Activated T-helper 17 cell treated with anti-CD3 and anti-CD28 coated beads, Interleukin-2, amount 50 U/mL, for 72 hours (primary cell): ENCODE measurements at regions not wholly inside any gene's neighbourhood (a gene's known extent, or its start where the extent isn't known, plus 50 kb on each side); places are given as distances from the start of the nearest gene placed in this dataset.
"Not testable (repeated sequence)": the region's sequence is repeated elsewhere in the genome, so short reads cannot be mapped to it uniquely, and the experiment has no call there.

Experiments used
- ATAC-seq: fragments of 150-1000 bp; cut with Tn5 transposase; replicated peaks from 2 replicates; pipeline ENCODE4 v1.10.0; 2021; ENCODE audit warnings: mild to moderate bottlenecking, moderate library complexity
- H3K27ac Mint-ChIP-seq: one replicate; pipeline ENCODE4 v1.8.0; 2022; ENCODE audit warnings: mixed read lengths
- H3K27me3 Mint-ChIP-seq: one replicate; pipeline ENCODE4 v1.8.0; 2022; ENCODE audit warnings: mixed read lengths
- H3K36me3 Mint-ChIP-seq: one replicate; pipeline ENCODE4 v1.8.0; 2022; ENCODE audit warnings: low read depth, mild to moderate bottlenecking, mixed read lengths
- H3K4me1 Mint-ChIP-seq: one replicate; pipeline ENCODE4 v1.8.0; 2022; ENCODE audit warnings: mixed read lengths
- H3K4me3 Mint-ChIP-seq: one replicate; pipeline ENCODE4 v1.8.0; 2022; ENCODE audit warnings: mild to moderate bottlenecking, mixed read lengths
- H3K9me3 Mint-ChIP-seq: one replicate; pipeline ENCODE4 v1.8.0; 2022; ENCODE audit warnings: mixed read lengths

DNA sequence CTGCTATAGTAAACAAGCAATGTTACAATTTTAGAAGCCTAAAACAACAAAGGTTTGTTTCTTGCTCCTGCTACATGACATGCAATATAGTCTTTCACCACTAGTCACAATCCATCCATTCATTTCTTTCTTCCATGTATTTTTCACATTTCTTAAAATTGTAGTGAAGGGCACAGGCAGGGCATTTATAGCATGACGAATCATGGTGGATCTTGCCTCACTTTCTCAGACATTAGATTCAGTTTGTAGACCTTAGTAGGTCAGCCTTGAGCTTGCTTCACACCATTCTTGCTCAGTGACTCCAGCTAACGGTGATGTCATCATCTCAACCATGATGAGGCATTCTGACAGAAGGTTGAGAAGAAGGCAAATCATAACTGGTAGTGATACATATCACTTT is 546.8 kb downstream of the TBL1XR1 start:
- Mint-ChIP-seq H3K4me3 (no peak overlapping the region), H3K4me1 (no peaks in the 10 kb centered on the region), H3K27ac (no peak overlapping the region), H3K27me3 (peaks cover 4% of the 10 kb centered on the region), H3K9me3 (no peaks in the 10 kb centered on the region), H3K36me3 (no peaks in the 10 kb centered on the region)
- no peak for ATAC-seq

DNA sequence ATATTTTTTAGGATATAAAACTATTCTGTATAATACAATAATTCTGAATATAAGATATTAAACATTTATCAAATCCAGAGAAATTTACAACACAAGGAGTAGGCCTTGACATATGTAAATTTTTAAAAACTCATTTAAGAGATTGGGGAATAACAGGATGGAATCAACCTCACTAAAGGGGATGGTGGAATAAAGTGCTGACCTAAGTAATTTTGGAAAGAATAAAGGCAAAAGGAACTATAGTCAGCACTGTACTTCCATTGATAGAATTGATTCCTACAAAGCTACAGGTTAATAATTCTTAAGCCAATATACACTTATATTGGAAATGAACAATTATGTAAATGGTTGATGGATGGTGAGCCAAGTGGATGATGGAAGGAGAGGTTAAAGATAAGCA is 549.3 kb downstream of the TBL1XR1 start:
- Mint-ChIP-seq H3K27ac (no peak overlapping the region), H3K9me3 (no peaks in the 10 kb centered on the region), H3K27me3 (no peaks in the 10 kb centered on the region), H3K4me1 (no peaks in the 10 kb centered on the region), H3K4me3 (no peak overlapping the region), H3K36me3 (no peaks in the 10 kb centered on the region)
- ATAC-seq = no peak

DNA sequence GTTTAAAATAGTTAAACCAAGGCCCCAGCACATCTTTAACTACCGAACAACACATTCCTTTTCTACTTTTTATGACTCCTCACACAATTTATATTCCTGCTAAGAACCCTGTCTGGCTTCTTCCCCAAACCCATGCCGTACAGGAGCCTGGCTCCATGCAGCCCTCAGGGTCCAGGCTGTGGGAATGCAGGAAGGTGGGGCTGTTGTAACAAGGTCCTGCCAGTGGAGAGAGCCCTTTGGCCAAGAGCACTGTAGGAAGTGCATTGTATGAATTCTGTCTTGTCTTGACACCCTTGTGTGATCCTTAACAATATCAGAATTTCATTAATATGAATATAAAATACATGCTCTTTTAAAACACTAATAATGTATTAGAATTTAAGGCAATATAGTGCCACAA is 563.8 kb downstream of the TBL1XR1 start:
- Mint-ChIP-seq H3K4me1 (no peaks in the 10 kb centered on the region), H3K9me3 (no peaks in the 10 kb centered on the region), H3K27ac (no peak overlapping the region), H3K36me3 (no peaks in the 10 kb centered on the region), H3K27me3 (no peaks in the 10 kb centered on the region), H3K4me3 (no peak overlapping the region)
- ATAC-seq = no peak

DNA sequence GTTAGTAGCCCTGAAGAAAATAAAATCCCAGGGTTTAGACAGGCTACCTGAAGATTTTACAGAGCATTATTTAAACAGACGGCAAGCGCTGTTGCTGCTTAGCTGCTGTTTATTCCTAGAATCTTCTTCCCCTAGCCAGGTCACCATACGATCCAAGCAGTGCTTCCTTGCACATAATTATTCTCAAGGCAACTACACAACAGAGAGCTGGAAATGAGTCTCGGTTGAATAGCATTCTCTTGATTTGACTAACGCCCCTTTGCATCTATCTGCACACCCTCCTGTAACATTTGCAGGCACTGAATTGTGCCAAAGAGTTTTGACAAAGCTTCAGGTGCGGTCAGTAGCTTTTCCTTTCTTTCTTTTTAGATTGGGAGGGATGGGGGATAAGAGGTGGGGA is 564.4 kb downstream of the TBL1XR1 start:
- Mint-ChIP-seq H3K4me1 (no peaks in the 10 kb centered on the region), H3K27ac (no peak overlapping the region), H3K9me3 (no peaks in the 10 kb centered on the region), H3K4me3 (no peak overlapping the region), H3K27me3 (no peaks in the 10 kb centered on the region), H3K36me3 (no peaks in the 10 kb centered on the region)
- no peak for ATAC-seq

DNA sequence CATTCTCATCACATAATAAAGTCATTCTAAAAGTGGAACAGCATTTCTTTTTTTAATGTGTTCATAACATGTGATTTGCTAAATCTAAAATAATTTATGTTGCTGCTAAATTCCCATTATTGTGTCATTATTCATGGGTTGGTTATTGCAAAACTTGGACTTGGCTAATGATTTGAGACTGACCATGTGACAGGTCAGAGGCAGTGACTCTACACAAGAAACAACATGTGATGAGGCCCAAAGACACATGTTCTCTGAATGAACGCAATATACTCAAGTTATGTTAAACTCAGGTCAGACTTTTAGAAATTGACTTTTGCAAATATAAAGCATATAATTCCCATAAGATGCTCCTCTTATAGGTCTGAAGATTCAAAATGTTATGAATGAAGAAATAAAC is 566.1 kb downstream of the TBL1XR1 start:
- no peak overlapping the region for H3K27ac Mint-ChIP-seq
- H3K27me3 Mint-ChIP-seq = no peaks in the 10 kb centered on the region
- no peak overlapping the region for H3K4me3 Mint-ChIP-seq
- H3K36me3 Mint-ChIP-seq = no peaks in the 10 kb centered on the region
- H3K4me1 Mint-ChIP-seq = no peaks in the 10 kb centered on the region
- H3K9me3 Mint-ChIP-seq = no peaks in the 10 kb centered on the region
- ATAC-seq = no peak

DNA sequence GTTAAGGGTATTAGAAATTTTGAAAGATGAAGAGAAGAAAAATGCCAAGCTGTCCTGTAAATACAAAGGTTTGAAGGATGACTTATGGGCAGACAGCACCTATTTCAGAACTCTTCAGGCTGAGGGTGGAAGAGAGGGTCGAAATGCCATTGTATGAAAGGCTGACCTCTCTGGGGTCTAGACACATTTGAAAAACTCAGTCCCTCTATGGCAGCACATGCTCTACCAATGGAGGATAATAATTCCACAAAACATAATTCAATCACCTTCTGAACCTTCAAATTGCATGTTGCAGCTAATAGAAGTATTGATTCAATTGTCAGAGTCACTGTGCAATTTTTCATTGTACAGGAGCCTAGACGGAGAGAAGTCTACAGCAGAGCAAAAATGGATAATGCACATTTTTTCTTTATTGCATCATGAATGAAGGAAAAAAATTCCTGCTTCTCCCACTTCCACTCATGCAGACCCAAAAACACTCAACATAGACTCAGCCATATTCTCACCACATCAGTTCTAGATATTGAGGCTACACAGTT is 569.1 kb downstream of the TBL1XR1 start:
- ATAC-seq = no peak
- no peaks in the 10 kb centered on the region for H3K9me3 Mint-ChIP-seq
- H3K4me3 Mint-ChIP-seq = no peak overlapping the region
- no peaks in the 10 kb centered on the region for H3K36me3 Mint-ChIP-seq
- H3K4me1 Mint-ChIP-seq = no peaks in the 10 kb centered on the region
- H3K27me3 Mint-ChIP-seq = no peaks in the 10 kb centered on the region
- no peak overlapping the region for H3K27ac Mint-ChIP-seq

DNA sequence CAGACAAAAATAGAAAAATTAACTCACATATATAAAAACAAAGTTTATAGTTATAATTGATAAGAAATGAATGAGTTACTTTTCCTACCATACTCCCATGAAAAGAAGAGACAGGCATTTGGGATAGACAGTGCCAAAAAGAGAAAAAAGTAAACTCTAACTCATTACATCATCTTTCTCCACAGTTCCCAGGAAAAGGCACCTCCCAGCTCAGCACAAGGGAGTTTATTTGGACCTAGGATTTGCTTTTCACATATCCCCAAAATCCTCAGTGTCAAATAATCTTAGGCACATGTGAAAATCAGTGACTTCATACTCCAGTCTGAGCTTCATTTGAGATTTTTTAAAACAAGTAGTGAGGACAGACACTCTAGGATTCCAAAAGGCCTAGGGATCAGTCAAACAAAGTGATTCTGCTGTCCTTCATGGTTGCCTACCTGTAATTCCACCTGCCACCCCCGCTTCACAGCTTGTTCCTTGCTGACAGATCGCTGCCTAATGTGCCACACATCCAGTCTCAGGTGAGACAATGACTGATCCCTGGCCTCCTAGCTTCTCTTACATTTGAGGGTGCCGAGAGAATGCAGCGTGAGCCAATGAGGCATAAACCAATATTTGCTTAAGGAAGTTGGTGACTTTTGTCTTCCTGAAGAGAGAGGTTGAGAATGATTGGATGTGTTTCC is 573.7 kb downstream of the TBL1XR1 start:
- ATAC-seq = no peak
- Mint-ChIP-seq H3K9me3 (no peaks in the 10 kb centered on the region), H3K4me3 (no peak overlapping the region), H3K4me1 (no peaks in the 10 kb centered on the region), H3K27ac (no peak overlapping the region), H3K27me3 (peaks cover 4% of the 10 kb centered on the region), H3K36me3 (no peaks in the 10 kb centered on the region)

DNA sequence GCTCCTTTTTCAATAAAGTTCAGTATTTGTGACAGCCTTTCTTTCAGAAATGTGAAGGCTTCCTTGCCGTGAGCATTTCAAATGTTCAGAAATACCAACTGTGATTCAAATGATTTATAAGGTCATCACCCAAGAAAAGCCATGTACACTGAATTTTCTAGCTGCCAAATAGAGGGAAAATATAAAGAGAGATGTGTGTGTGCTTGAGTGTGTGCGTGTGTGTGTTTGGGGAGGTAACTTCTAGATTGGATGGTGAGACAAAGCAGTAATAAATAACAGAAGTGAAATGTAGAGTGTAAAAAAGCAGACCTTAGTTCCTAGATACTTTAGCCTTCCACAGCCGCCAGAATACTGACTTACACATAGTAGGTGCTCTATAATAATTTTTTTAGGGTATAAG is 577.4 kb downstream of the TBL1XR1 start:
- Mint-ChIP-seq H3K9me3 (no peaks in the 10 kb centered on the region), H3K4me1 (no peaks in the 10 kb centered on the region), H3K27me3 (peaks cover 4% of the 10 kb centered on the region), H3K4me3 (no peak overlapping the region), H3K27ac (no peak overlapping the region), H3K36me3 (no peaks in the 10 kb centered on the region)
- ATAC-seq = no peak

DNA sequence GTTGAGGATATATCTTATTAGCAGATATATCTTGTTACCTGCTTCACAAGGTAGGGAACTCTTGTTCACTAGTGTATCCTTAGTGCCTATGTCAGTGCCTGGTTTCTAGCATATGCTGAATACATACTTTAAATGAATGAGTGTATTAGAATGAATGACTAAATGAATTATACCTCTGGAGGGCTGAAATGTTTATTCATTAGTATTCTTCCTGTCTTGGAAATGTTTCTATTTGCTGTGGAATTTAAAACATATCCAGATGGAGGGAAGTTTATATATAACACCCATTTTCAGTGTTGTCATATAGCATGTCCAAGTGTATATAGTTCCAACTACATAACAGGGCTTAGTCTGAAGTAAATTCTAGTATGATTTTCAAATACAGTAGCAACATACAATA is 581.5 kb downstream of the TBL1XR1 start:
- Mint-ChIP-seq H3K4me1 (no peaks in the 10 kb centered on the region), H3K27me3 (peaks cover 4% of the 10 kb centered on the region), H3K9me3 (no peaks in the 10 kb centered on the region), H3K27ac (no peak overlapping the region), H3K4me3 (no peak overlapping the region), H3K36me3 (no peaks in the 10 kb centered on the region)
- ATAC-seq = no peak

DNA sequence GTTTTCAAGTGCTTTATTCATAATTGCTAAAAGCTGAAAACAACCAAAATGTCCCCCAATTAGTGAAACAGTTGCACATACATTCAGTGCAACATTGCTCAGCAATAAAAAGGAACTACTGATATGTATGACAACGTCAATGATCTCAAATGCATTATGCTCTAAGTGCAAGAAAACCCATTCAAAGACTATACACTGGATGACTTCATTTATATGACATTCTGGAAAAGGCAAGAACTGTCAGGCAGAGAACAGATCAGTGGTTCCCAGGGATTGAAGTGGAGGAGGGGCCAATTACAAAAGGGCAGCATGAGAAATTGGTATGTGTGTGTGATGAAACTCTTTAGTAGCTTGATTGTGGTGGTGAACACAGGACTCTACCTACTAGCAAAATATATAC is 585.6 kb downstream of the TBL1XR1 start:
- peaks cover 3% of the 10 kb centered on the region for H3K27me3 Mint-ChIP-seq
- ATAC-seq = no peak
- no peaks in the 10 kb centered on the region for H3K36me3 Mint-ChIP-seq
- H3K27ac Mint-ChIP-seq = no peak overlapping the region
- peaks cover 10% of the 10 kb centered on the region for H3K9me3 Mint-ChIP-seq
- H3K4me3 Mint-ChIP-seq = no peak overlapping the region
- H3K4me1 Mint-ChIP-seq = no peaks in the 10 kb centered on the region

DNA sequence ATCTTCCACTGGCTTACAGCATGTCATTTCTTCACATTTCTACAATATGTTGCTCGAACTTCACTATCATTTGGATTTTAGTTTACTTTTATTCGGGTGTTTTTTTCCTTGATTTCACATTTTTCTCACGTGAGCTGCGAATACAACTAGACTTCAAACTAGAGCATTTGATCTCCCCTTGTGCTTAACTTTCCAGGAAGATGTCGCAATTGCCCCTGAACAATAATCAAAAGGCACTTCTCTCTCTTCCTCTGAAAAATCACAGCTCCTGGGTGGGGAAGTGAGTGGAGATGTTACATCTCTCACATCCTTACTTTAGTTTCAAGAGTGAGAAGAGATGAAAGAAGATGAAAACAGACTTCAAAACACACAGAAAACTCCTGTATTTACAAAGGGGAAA is 587.9 kb downstream of the TBL1XR1 start:
- Mint-ChIP-seq H3K27me3 (peaks cover 3% of the 10 kb centered on the region), H3K36me3 (no peaks in the 10 kb centered on the region), H3K4me1 (no peaks in the 10 kb centered on the region), H3K4me3 (no peak overlapping the region), H3K27ac (no peak overlapping the region), H3K9me3 (peaks cover 10% of the 10 kb centered on the region)
- no peak for ATAC-seq

DNA sequence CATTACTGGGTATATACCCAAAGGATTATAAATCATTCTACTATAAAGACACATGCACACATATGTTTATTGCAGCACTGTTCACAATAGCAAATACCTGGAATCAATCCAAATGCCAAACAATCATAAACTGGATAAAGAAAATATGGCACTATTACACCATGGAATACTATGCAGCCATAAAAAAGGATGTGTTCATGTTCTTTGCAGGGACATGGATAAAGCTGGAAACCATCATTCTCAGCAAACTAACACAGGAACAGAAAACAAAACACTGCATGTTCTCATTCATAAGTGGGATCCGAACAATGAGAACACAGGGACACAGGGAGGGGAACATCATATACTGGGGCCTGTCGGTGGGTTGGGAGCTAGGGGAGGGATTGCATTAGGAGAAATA is 591.7 kb downstream of the TBL1XR1 start:
- not testable (repeated sequence) for ATAC-seq, H3K4me1 Mint-ChIP-seq, H3K27me3 Mint-ChIP-seq, H3K4me3 Mint-ChIP-seq, H3K27ac Mint-ChIP-seq, H3K36me3 Mint-ChIP-seq
- H3K9me3 Mint-ChIP-seq = peaks cover 10% of the 10 kb centered on the region

DNA sequence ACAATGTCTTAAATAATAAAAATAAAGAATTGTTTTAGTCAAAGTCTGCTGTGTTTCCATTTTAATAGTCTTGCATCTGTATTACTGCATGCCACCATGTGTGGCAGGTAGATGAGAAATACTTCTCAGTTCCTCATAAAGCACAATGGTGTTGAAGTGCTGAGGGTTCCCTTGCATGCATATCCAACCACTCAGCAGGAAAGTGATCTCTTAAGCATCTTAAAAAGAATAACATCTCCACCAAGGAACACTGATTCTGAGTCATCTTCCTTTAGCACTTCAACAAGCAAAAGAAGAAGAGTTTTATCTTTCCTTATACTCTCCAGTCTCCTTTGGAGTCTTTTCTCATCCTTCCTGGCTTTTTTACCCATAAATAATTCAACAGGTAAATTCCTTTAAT is 602.0 kb downstream of the TBL1XR1 start:
- ATAC-seq = no peak
- no peaks in the 10 kb centered on the region for H3K4me1 Mint-ChIP-seq
- H3K4me3 Mint-ChIP-seq = no peak overlapping the region
- no peaks in the 10 kb centered on the region for H3K9me3 Mint-ChIP-seq
- H3K27ac Mint-ChIP-seq = no peak overlapping the region
- no peaks in the 10 kb centered on the region for H3K36me3 Mint-ChIP-seq
- H3K27me3 Mint-ChIP-seq = no peaks in the 10 kb centered on the region

DNA sequence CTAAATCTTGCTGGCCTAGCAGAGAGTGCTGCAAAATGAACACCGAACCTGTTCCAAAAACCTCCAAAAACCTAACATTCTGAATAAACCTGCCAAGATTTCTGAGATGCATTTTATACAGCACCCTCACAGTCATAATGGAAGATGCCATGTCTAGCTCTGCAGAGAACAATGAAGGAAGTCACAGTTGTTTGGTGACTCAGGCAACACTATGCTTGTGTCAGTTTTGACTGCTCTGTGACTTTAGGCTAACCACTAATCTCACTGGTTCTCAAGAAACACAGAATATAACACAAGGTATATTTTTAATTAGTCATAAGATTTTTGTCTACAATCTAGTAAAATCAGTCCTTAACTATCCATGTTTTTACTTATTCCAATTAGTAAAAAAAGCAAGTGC is 606.6 kb downstream of the TBL1XR1 start:
- Mint-ChIP-seq H3K36me3 (no peaks in the 10 kb centered on the region), H3K4me1 (no peaks in the 10 kb centered on the region), H3K27me3 (no peaks in the 10 kb centered on the region), H3K27ac (no peak overlapping the region), H3K4me3 (no peak overlapping the region), H3K9me3 (no peaks in the 10 kb centered on the region)
- peak; percentile 55 for ATAC-seq

DNA sequence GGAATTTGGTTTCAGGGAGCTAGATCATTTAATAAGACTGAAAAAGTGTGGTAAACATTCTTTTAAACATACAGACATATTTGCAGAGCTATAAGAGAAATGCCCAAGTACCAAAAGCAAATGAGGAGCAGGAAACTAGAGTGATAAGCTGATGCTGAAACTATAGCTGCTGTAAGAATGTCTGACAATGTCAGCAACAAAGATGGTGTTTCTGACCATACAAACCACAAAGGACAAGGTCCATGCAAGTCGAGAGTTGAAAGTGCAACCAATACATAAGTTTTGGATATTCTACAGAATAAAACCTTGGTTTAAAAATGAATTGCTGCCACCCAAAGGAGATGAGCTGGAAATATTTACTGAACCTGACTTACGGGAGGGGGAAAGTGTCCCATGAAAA is 610.2 kb downstream of the TBL1XR1 start:
- Mint-ChIP-seq H3K4me3 (no peak overlapping the region), H3K9me3 (no peaks in the 10 kb centered on the region), H3K4me1 (no peaks in the 10 kb centered on the region), H3K27ac (no peak overlapping the region), H3K27me3 (no peaks in the 10 kb centered on the region), H3K36me3 (no peaks in the 10 kb centered on the region)
- ATAC-seq = no peak
